ENCODE measurements at regions not wholly inside any gene's neighbourhood (a gene's known extent, or its start where the extent isn't known, plus 50 kb on each side); places are given as distances from the start of the nearest gene placed in this dataset.

DNA sequence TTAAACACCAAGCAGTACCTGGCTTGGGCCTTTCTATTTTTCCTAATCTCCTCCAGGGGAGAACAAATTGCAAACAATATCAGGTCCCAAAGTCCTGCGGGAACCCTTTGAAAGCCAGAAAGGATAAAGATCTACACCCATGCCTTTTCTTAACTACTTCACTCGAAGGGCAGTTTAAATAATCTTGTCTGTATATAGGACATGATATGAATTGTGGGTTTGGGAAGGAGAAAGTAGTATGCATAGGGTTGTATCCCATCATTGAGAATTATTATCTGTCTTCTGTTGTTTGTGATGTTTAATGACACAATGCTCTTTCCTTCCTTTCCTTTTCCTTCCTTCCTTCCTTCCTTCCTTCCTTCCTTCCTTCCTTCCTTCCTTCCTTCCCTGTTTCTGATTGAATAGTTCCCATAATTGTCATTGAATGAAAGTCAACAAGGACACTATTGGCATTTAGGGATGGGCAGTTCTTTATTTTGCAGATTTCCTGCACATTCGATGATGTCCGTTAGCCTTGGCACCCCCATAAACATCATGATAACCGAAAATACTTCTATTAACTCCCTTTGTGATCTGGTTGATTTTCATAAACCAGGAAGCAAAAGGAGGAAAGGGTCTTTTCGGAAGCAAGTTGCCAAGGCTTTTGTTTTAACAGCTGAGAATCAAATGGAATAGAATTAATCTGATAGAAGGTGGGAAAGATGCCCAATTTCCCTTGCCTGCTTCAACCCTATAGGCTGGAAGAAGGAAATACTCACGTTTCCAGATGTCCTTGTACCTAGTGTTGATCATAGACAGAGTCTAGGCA lies 141.3 kb downstream of the ATG4C start:
- TF ChIP-seq POLR2A (IDR thresholded peaks at IDR 0.05) (no peak), CTCF (IDR thresholded peaks at IDR 0.05 in 4 of 5, conservative IDR thresholded peaks at IDR 0.05 in 1 of 5) (no peak)

DNA sequence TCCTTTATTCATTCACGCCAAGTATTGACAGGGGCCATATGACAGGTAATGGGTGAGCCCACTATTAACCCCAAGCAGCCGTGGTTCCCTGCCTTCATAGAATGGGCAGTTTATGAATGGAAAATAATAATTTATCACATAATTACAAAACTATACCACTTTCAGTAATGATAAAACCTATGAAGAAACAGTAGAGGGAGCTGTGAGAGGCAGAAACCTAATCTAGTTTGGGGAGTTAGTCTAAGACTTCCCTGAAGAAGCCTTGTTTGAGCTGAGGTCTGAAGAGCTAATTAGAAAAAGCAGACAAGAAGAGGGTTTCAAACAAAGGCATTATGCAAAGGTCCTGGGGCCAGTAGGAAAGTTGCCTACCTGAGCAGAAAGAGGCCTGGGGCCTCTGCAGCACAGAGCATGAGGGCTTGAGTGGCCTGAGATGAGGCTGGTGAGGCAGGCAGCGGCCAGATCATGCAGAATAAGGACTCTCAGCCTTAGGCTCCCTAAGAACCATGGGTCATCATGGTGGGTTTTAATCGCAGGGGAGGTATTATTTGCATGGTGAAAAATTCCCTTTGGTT lies 142.8 kb downstream of the ATG4C start:
- in situ Hi-C loops (cut with MboI; ENCODE audit: low sequenced_read_pairs in 4 of 4), result no loop called here
- no peaks in the 10 kb centered on the region for H3K36me3 ChIP-seq
- ATAC-seq (no peak), DNase-seq (no peak)
- intact Hi-C loops (cut with DNase I; ENCODE audit: low total_unique reads), result no loop called here
- no peak overlapping the region for H3K4me3 ChIP-seq
- no peaks in the 10 kb centered on the region for H3K27me3 ChIP-seq
- H3K9me3 ChIP-seq, result no peaks in the 10 kb centered on the region
- H3K27ac ChIP-seq, result no peak overlapping the region
- TF ChIP-seq CTCF (IDR thresholded peaks at IDR 0.05 in 4 of 5, conservative IDR thresholded peaks at IDR 0.05 in 1 of 5), result no peak
- no peak for TF ChIP-seq POLR2A (IDR thresholded peaks at IDR 0.05)
- H3K4me1 ChIP-seq, result no peaks in the 10 kb centered on the region

More for the DNA sequence above, 141.3 kb downstream of the ATG4C start:
- Histone ChIP-seq H3K27me3 (no peaks in the 10 kb centered on the region), H3K27ac (no peak overlapping the region), H3K4me1 (no peaks in the 10 kb centered on the region), H3K4me3 (no peak overlapping the region), H3K36me3 (no peaks in the 10 kb centered on the region), H3K9me3 (no peaks in the 10 kb centered on the region)
- ATAC-seq (no peak), DNase-seq (no peak)
- intact Hi-C loops (cut with DNase I; ENCODE audit: low total_unique reads) (no loop called here), in situ Hi-C loops (cut with MboI; ENCODE audit: low sequenced_read_pairs in 4 of 4) (no loop called here)

GRCh38 chr1:62928885-62929284 lies 145.0 kb downstream of the ATG4C start:
- Histone ChIP-seq H3K27ac (no peak overlapping the region), H3K9me3 (no peaks in the 10 kb centered on the region), H3K4me3 (no peak overlapping the region), H3K36me3 (no peaks in the 10 kb centered on the region), H3K27me3 (no peaks in the 10 kb centered on the region), H3K4me1 (no peaks in the 10 kb centered on the region)
- ATAC-seq (no peak), DNase-seq (no peak)
- TF ChIP-seq CTCF (IDR thresholded peaks at IDR 0.05 in 4 of 5, conservative IDR thresholded peaks at IDR 0.05 in 1 of 5), result no peak
- TF ChIP-seq POLR2A (IDR thresholded peaks at IDR 0.05), result no peak
- intact Hi-C loops (cut with DNase I; ENCODE audit: low total_unique reads) (no loop called here), in situ Hi-C loops (cut with MboI; ENCODE audit: low sequenced_read_pairs in 4 of 4) (no loop called here)

DNA sequence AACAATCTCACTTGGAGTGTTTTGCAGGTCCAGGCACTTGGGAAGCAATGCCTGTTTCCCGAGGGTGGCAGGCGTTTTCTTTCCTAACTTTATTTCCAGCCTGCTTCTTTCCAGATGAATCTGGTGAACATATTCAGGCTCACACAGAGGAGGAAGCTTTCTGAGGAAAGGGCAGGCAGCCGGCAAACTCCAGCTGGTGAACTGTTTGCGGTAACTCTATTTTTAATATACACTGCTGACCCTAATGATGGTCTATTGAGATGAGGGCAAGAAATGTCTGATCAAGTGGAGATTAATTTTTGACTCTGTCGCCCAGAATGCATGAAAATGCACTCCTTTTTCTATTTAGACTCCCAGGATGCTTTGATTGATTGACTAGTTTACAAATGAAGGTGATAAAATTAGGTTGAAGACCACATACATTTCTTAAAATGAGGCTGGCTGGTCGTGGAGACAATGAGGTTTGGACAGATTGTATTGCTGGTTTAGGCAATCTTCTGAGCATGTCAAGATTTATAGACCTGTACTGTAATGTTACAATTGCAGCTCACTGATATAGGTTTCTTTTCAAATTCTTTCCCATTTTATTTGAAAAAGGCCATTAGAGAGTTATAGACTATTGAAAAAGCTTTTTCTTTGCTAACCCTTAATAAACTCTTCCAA lies 153.8 kb downstream of the ATG4C start:
- DNase-seq, result no peak
- no peak overlapping the region for H3K4me3 ChIP-seq
- H3K9me3 ChIP-seq, result no peaks in the 10 kb centered on the region
- no peak for TF ChIP-seq CTCF (IDR thresholded peaks at IDR 0.05 in 4 of 5, conservative IDR thresholded peaks at IDR 0.05 in 1 of 5)
- TF ChIP-seq POLR2A (IDR thresholded peaks at IDR 0.05), result no peak
- ATAC-seq, result no peak
- no peaks in the 10 kb centered on the region for H3K27me3 ChIP-seq
- no peaks in the 10 kb centered on the region for H3K36me3 ChIP-seq
- in situ Hi-C loops (cut with MboI; ENCODE audit: low sequenced_read_pairs in 4 of 4) (no loop called here), intact Hi-C loops (cut with DNase I; ENCODE audit: low total_unique reads) (no loop called here)
- no peak overlapping the region for H3K27ac ChIP-seq
- H3K4me1 ChIP-seq, result no peaks in the 10 kb centered on the region

Data from gastrocnemius medialis (tissue), 4 donors.